GM21423 (cell line): ENCODE measurements at regions not wholly inside any gene's neighbourhood (a gene's known extent, or its start where the extent isn't known, plus 50 kb on each side); places are given as distances from the start of the nearest gene placed in this dataset.

Experiments used
- ATAC-seq: cut with Tn5 transposase; IDR thresholded peaks from one replicate; pipeline ENCODE4 v1.9.1; 2021; ENCODE audit warnings: mild to moderate bottlenecking, moderate library complexity; ENCODE audit not compliant: unreplicated experiment

DNA sequence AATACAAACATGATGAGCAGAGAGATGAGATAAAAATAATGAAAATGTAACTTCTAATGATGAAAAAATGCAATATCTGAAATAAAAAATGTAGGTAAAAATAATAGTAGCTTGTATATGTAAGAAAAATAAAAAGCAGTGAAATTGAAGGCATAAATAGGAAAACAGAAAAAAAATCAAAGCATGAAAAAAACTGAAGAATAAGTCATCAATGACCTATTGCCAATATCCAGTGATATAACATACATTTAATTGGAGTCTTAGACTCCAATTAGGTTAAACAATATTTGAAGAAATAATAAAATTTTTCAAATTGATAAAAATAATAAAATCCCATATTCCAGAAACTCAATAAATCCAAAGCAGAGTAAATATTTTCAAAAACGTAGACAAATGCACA, 114.0 kb upstream of the HDGFL1 start:
- ATAC-seq: no peak

DNA sequence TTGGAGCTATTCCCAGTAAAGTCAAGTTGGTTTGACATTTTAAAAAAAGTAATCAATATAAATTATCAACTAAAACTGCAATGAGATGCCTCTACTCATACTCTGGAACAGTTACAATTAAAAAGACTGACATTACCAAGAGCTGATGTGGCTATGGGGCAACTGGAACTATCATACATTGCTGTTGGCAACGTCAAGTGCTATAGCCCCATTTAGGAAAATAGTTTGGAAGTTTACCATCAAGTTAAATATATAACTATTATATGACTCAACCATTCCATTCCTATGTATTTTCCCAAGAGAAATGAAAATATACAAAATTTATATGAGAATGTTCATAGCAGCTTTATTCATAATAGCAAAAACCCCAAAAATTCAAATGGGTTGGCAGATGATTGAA, 111.4 kb upstream of the HDGFL1 start:
- ATAC-seq: no peak

DNA sequence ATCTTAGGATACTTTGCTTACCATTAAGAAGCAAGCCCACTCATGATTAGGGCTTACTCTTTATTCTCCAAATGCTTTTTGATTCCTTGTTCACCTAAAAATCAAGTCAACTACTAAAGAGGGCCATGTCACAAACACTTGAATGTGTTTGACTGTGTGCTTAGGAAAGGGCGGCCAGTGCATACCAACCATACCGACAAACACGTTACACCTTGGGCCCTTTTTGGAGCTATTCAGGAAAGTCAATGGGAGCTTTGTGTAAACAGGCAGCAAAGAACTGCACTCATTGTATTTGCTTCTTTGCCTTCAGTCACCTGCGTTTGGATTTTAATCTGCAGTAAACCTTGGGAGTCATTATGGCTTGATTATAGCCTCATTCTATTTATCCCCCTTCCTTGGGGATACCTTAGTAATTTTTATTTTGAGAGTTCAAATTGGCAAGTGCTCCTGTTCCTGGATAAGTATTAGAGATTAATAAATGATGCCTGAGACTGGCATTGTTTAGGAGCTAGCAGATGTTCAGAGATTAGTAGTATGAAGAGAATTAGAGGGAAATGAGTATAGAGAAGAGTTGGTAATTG, 102.6 kb upstream of the HDGFL1 start:
- ATAC-seq: no peak

DNA sequence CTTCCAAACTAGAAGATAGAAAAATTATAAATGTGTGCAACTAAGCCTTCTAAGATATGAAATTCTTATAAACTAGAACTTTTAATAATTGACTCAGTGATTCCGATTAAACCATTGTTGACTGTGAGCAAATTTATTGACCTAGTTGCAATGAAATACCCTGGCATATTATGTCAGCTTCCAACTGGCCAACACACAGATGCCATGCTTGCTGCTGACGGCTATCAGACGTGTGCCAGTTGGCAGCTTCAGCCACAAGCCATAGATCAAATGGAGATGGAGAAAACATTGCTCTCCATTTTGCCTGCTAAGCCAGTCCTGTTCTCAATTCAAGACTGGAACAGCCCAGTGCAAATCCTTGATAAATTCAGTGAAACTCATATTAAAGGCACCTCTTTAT, 101.7 kb upstream of the HDGFL1 start:
- no peak for ATAC-seq

DNA sequence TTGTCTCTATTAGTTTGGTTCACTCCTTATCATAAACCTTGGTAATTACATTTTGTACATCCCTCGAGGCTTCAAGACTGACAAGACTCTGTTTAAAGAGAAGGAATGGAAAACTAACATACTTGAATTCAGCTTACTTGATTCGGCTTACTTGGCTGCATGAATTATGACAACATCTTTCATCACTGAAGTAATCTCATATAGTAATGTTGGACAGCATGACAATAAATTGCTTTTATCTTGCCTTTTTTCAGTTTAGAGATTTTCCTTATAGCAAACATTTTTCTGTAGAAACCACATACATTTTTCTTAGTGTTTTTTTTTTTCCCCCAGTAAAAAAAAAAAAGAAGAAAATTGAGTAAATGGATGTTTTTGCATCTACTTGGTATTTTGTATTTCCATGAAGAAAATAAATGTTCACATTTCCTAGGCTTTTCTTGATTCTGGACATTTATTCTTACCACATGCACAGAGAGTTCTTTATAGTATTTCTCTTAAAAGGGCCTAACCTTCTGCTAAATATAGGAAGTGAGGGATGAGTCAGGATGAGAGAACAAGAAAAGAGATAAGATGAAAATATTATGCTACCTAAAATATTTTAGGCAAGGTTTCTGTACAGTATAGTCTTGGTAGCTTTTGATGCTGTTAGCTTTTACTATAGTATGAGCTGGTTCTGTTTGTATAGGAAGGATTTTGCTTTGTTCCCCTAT, 101.0 kb upstream of the HDGFL1 start:
- no peak for ATAC-seq

DNA sequence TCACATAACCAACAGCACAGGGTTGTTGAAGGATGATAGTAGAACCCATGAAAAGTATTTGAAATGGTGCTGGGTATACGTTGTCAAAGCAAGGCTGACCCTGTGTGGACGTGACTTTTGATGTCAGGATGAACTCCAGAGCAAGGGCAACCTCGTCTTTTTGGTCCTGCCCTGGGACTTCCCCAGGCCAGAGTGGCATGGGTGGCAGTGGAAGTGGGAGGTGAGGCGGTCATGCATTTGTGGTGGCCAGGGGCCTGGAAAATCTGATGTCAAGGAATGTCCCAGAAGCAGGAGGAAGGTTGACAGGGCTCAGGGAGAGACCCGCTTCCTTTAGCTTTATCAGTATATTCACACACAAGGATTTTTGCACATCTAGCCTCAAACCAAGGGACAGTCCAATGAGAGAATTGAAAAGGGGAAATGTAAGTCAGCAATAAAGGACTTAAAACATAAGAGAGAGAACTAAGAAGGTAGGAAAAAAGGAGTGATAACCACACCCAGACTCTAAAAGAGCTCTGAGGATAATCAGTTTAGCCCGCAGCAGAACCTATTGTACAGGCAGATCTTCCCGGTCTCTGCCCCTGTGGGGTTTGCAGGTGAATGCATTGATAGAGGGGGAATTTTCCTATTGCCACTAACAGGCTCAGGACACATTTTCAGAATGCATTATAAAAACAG, 98.8 kb upstream of the HDGFL1 start:
- ATAC-seq: no peak

DNA sequence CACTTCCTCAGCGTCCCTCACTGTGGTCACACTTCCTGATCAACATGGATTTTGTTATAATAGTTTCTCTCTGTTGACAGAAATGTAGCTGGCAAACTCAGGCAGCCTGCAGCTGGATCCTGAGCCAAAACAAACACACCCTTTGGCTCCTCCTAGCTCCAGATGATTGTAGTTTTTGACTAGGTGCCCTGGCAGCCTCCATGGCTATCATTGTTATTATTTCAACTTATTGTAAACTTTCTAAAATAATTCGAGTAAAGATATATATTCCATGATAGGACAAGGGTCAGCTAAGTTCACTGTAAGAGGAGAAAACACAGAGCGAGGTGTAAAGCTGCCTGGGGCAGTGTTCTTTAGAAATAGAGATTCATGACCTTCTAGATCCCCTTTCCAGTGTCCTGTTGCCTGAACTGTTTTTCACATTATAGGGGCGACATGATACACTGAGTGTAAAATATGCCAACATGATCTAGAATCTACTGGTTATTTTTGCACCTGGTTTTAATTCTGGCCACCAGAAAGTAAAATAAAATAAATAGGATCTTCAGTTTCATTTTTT, 98.2 kb upstream of the HDGFL1 start:
- ATAC-seq: no peak

DNA sequence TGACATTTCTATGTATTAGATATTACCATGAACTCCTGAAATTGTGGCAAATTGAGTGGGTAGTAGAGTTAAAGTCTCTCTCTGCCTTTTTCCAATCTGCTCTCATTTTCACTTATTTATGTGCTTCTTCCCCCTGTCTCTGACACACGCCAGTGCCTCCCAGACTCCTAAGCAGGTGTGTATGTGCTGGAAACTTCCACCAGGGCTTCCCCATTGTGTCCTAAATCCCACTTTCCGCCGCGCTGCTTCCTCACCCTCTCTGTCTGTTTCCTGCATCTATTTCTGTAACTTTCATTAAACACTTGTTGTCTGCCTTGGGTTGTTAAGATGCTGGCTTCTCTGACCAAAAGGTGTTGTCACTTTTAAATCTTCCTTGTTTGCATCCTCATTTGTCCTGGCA, 97.6 kb upstream of the HDGFL1 start:
- ATAC-seq: no peak

DNA sequence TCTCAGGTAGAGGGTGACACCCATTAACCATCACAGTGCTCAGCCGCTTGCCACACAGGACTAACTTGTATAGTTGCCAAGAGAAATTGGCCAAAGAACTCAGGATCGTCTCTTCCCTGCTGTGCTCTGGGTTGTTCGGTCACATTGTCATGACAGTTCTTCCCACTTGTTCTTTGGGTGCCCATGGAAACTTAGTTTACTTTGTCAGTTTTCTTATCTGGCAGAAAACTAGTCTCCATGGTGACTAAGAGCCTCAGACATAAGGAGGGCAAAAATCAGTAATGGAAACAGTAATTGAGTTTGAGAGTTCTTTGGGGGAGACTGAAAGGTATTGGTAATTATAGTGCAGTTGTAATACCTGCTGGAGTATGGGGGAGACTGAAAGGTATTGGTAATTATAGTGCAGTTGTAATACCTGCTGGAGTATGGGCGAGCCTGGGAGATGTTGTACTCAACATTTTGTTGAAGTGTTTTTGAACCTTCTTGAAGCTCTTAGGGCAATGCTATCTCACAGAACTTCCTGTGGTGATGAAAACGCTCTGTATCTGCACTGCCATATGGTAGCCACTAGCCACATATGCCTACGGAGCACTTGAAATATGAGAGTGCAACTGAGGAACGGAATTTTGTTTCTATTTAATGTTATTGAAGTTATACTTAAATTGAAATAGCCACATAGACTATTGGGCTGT, 95.2 kb upstream of the HDGFL1 start:
- ATAC-seq: no peak

DNA sequence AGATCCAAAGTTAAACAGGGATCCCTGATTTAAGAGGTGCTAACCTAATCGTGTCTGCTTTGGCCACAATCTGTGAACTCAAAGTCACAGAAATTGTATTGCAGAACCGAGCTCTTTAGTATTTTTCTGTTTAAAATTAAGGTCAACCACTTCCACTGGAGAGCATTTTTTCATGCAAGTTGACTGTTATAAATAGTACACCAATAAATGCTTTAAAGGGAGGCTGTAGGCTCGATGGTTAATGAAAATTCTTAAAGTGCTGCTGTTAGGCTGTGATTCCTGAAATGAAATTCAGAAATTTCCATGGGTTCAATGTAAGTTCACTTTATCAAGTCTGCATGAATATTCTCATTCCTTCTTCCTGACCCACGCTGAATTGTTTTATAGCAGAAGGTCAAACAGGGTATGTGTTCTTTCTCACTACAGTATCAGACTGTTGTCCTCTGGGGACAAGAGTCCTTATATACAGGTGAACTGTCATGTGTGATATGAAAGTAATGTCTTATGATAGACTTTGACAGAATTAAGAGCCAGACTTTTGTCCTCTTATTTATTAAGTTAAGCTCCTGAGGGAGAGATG, 92.5 kb upstream of the HDGFL1 start:
- no peak for ATAC-seq

DNA sequence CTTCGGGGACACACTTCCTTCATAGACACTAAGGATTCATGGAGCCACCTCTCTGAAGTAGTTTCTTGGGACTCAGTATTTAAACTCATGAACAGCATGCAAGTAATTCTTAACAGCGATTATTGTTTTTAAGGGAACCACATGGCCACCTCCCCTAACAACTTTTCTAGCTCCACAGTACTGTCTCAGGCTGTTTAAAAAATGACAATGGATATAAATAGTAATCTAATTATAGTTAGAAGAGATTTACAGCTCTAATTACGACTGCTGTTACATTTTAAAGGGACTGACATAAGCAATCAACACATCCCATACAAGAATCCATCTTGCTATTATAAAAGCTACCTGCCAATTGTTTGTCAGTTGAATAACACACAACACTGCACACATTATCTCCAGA, 72.1 kb upstream of the HDGFL1 start:
- no peak for ATAC-seq

DNA sequence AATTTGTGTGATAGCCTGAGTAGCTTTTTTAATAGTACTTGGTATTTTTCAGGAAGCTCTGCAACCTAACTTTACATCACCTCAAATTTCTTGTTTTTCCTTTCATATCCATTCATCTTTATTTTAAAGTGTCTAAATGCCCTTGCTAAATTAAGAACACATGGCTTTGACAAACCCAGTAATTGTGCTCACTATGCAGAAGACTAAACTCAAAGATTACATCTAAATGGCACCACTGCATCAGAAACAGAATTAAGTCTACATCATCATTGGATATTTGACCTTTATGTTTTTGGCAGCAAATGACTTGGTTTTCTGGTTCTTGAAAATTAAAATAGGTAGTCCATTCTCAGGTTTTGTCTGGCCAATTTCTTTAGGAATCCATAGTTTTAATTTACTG, 69.6 kb upstream of the HDGFL1 start:
- no peak for ATAC-seq

DNA sequence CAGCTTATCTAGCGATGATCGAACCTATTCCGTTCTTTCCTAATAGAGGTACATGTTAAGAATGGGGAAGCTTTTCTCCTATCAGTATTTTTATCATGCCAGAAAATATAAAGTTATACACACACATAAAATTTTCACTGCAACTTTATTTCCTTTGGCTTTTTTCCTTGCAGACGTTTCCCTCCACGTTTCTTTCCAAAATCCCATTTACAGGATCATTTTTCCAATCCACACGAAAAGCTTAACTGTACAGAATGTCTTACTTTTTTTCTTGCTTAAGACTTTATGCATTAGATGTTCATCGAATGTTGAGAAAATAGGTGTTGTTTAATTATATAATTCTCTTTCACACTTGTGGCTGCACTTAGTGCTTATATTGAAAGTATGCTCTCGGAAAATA, 62.9 kb upstream of the HDGFL1 start:
- no peak for ATAC-seq

DNA sequence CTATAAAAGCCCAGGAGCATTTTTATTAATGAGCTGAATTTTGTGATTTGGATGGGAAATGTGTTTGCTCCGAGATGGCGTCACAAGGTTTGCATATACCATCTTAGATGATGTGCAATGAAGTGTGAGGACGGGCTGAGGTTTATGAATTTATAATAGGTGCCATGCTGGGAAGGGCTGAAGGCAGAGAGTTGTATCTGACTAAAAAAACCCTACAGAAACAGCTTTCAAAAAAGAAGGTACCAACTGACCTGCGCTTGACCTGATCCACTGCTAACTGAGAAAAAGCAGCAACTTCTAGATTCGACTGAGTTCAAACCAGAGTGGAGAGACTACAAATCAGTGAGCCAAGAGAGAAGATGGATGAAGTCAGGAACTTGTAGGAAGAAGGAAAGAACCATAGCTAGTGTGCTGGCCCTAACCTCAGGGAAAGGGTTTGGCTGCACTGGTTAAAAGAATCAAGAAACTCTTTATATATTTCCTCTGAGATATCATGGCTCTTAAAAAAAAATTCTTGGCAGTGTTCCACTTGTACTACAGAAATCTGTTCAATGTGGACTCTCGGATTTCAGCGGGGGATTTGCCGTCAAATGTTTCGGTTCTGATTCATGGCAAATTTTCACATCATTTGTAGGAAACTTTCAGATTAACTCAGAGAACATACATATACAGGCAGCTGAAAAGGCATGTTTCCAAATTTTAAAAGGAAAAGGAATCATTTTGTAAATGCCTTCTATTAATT, 56.5 kb upstream of the HDGFL1 start:
- ATAC-seq: no peak

DNA sequence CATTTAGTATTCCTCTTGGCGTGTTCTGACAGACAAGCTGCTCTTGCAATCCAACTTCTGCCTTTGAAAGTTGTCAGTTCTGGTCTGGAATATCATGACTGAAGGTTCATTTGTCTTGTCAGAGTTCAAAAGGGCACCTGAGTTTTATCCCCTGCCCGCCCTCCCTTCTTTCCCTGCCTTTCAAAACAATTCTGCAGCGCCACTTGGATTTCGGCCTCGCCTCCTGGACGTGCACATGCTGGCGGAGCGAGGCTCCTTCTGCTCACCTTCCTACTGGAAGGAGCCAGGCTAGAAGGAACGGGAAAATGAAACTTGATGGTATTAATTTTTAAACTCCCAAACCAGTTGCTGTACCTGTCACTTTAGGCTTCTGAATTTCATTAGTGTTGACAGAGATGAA, 55.7 kb upstream of the HDGFL1 start:
- no peak for ATAC-seq

DNA sequence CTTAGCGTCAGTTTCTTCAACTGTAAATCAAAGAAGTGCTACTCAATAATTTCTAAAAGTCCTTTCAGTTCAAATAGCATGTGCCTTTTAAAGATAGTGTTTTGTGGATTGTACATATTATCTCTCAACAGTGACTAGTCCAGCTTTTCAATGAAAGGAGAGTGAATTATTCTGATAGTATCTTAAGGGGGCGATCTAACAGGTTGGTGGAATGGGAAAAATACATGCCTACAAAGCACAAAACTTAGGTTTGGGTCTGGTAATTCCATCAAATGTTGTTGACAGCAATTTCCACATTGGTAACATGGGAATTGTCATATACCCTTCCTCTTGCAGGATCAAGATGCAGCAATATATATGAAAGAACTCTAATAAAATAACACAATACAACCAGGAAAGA, 50.1 kb upstream of the HDGFL1 start:
- ATAC-seq: no peak
